ENCODE measurements at regions not wholly inside any gene's neighbourhood (a gene's known extent, or its start where the extent isn't known, plus 50 kb on each side); places are given as distances from the start of the nearest gene placed in this dataset.

DNA sequence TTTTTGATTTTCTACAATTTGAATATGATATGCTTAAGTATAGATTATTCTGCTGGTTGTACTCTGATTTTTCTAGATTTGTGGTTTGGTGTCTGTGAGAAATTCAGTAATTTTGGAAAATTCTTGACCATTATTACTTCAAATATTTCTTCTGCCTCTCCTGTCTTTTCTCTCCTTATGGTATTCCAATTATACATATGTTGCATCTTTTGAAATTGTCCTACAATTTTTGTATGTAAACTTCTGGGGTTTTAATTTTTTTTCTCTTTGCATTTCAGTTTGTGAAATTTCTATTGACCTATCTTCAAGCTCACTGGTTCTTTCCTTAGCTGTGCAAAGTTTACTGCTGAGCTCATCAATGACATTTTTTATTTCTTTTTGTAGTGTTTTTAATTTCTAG is 534.4 kb upstream of the SLC35B3 start:
- Mint-ChIP-seq H3K4me1 (no peaks in the 10 kb centered on the region), H3K36me3 (no peaks in the 10 kb centered on the region), H3K27me3 (peaks cover 0 to 10% (median 4%) of the 10 kb centered on the region in 5 donors), H3K4me3 (no peak overlapping the region), H3K9me3 (peaks cover 3 to 26% (median 8%) of the 10 kb centered on the region in 11 donors), H3K27ac (no peak overlapping the region)
- ChIA-PET CTCF (interaction anchor here (2.0 kb wide), 1 partner anchor 14 kb away, joined by 4 read pairs; no protein-coding TSS in a partner anchor), POLR2A (no interaction called here)
- Histone ChIP-seq H3K4me3 (ENCODE audit: low read length) (no peak overlapping the region), H3K27ac (ENCODE audit: low read depth, low read length) (no peak overlapping the region), H3K9me3 (ENCODE audit: control insufficient read depth in 2 of 3, low read length in 3 of 3) (no peaks in the 10 kb centered on the region), H3K4me1 (ENCODE audit: control insufficient read depth in 2 of 2, insufficient read depth in 2 of 2, low read length in 2 of 2) (no peaks in the 10 kb centered on the region), H3K36me3 (ENCODE audit: control insufficient read depth in 2 of 3, insufficient read depth in 3 of 3, low read length in 3 of 3) (no peaks in the 10 kb centered on the region), H3K27me3 (ENCODE audit: control insufficient read depth in 2 of 2, insufficient read depth in 2 of 2, low read length in 2 of 2) (no peaks in the 10 kb centered on the region)
- no peak for DNase-seq
- intact Hi-C loops (cut with micrococcal nuclease), result no loop called here
- ATAC-seq, result no peak

DNA sequence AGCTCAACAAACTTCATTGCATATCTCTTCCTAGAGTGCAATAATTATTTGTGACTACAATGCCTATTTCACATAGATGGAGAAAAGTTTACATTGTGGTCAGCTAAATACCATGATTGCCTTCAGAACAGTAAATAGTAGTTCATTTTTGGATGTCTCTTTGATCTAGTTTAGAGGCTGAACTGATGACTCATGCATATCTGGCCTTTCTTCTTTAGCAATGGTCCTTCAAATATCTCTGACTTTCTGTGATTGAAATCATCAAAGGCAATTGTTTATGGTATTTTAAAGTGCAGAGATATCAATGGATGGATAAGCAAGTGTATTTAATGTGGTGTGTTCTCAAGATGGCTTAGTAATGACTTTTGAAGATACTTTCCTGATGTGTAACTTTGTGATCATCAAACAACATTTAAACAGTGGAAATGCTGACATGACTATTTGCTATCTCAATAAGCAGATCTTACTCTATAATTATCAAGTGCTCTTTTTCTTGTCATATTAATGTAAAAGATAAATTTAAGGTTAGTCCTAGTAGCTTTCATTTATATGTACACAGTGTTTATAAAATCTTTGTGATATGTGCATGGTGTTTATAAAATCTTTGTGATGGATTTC is 523.7 kb upstream of the SLC35B3 start:
- no peaks in the 10 kb centered on the region for H3K27me3 Mint-ChIP-seq
- peaks cover 0 to 3% (median 0%) of the 10 kb centered on the region in 11 donors for H3K9me3 Mint-ChIP-seq
- H3K4me3 ChIP-seq (ENCODE audit: low read length), result no peak overlapping the region
- H3K4me3 Mint-ChIP-seq, result no peak overlapping the region
- H3K27ac Mint-ChIP-seq, result no peak overlapping the region
- intact Hi-C loops (cut with micrococcal nuclease), result no loop called here
- no peaks in the 10 kb centered on the region for H3K36me3 Mint-ChIP-seq
- no peaks in the 10 kb centered on the region for H3K9me3 ChIP-seq (ENCODE audit: control insufficient read depth in 2 of 3, low read length in 3 of 3)
- no peak for DNase-seq
- ChIA-PET POLR2A (interaction anchor here (0.6 kb wide), 1 partner anchor 1420 kb away, joined by 5 read pairs; no protein-coding TSS in a partner anchor), CTCF (no interaction called here)
- ATAC-seq, result no peak
- H3K36me3 ChIP-seq (ENCODE audit: control insufficient read depth in 2 of 3, insufficient read depth in 3 of 3, low read length in 3 of 3), result no peaks in the 10 kb centered on the region
- H3K27ac ChIP-seq (ENCODE audit: low read depth, low read length), result no peak overlapping the region
- no peaks in the 10 kb centered on the region for H3K4me1 ChIP-seq (ENCODE audit: control insufficient read depth in 2 of 2, insufficient read depth in 2 of 2, low read length in 2 of 2)
- no peaks in the 10 kb centered on the region for H3K4me1 Mint-ChIP-seq
- no peaks in the 10 kb centered on the region for H3K27me3 ChIP-seq (ENCODE audit: control insufficient read depth in 2 of 2, insufficient read depth in 2 of 2, low read length in 2 of 2)

DNA sequence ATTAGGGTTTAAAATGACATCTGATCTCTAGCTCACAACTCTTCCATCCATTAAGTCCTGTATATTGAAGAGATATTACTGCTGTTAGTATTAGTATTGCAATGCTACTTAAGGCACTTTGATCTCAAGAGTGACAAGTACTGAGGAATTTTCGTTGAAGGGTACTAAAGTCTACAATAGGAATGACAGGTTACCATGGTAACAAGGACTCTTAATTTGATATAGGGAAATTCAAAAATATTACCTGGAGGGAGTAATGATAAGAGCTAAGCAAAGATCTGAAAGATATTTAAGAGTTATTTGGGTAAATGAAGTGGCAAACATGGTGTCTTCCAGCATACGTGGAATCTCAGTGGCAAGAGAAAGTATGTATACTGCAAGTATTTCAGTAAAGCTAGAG is 518.0 kb upstream of the SLC35B3 start:
- ChIA-PET CTCF (no interaction called here), POLR2A (no interaction called here)
- ATAC-seq (no peak), DNase-seq (no peak)
- Histone ChIP-seq H3K27ac (ENCODE audit: low read depth, low read length) (no peak overlapping the region), H3K4me1 (ENCODE audit: control insufficient read depth in 2 of 2, insufficient read depth in 2 of 2, low read length in 2 of 2) (no peaks in the 10 kb centered on the region), H3K27me3 (ENCODE audit: control insufficient read depth in 2 of 2, insufficient read depth in 2 of 2, low read length in 2 of 2) (no peaks in the 10 kb centered on the region), H3K36me3 (ENCODE audit: control insufficient read depth in 2 of 3, insufficient read depth in 3 of 3, low read length in 3 of 3) (no peaks in the 10 kb centered on the region), H3K9me3 (ENCODE audit: control insufficient read depth in 2 of 3, low read length in 3 of 3) (no peaks in the 10 kb centered on the region), H3K4me3 (ENCODE audit: low read length) (no peak overlapping the region)
- Mint-ChIP-seq H3K4me1 (no peaks in the 10 kb centered on the region), H3K27me3 (peaks cover 0 to 9% (median 5%) of the 10 kb centered on the region in 5 donors), H3K36me3 (no peaks in the 10 kb centered on the region), H3K4me3 (no peak overlapping the region), H3K9me3 (peaks cover 0 to 3% (median 0%) of the 10 kb centered on the region in 11 donors), H3K27ac (no peak overlapping the region)
- intact Hi-C loops (cut with micrococcal nuclease), result no loop called here

DNA sequence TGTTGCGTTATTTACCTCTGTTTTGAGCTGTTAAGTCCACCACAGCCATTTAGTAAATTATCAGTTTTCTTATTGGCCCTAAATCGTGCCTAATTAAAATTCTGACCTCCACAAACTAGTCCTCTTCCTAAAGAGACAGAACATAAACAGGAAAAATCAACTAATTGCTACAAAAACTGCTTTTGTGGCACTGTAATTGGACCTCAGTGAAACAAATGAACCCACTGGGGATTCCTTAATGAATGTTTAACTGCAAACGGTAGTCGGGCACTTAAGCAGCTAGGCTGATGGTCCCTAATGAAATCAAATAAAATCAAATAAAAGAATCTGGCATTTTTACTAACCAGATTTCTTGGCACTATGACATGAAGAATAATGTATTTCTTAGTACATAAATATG is 513.4 kb upstream of the SLC35B3 start:
- no peak overlapping the region for H3K27ac ChIP-seq (ENCODE audit: low read depth, low read length)
- H3K27ac Mint-ChIP-seq, result no peak overlapping the region
- H3K36me3 ChIP-seq (ENCODE audit: control insufficient read depth in 2 of 3, insufficient read depth in 3 of 3, low read length in 3 of 3), result no peaks in the 10 kb centered on the region
- ChIA-PET CTCF (no interaction called here), POLR2A (no interaction called here)
- H3K9me3 Mint-ChIP-seq, result peaks cover 0 to 3% (median 0%) of the 10 kb centered on the region in 11 donors
- no peaks in the 10 kb centered on the region for H3K9me3 ChIP-seq (ENCODE audit: control insufficient read depth in 2 of 3, low read length in 3 of 3)
- no peaks in the 10 kb centered on the region for H3K4me1 Mint-ChIP-seq
- ATAC-seq (no peak), DNase-seq (no peak)
- peaks cover 0 to 12% (median 5%) of the 10 kb centered on the region in 5 donors for H3K27me3 Mint-ChIP-seq
- intact Hi-C loops (cut with micrococcal nuclease), result no loop called here
- H3K36me3 Mint-ChIP-seq, result no peaks in the 10 kb centered on the region
- H3K4me3 ChIP-seq (ENCODE audit: low read length), result no peak overlapping the region
- no peak overlapping the region for H3K4me3 Mint-ChIP-seq
- no peaks in the 10 kb centered on the region for H3K4me1 ChIP-seq (ENCODE audit: control insufficient read depth in 2 of 2, insufficient read depth in 2 of 2, low read length in 2 of 2)
- H3K27me3 ChIP-seq (ENCODE audit: control insufficient read depth in 2 of 2, insufficient read depth in 2 of 2, low read length in 2 of 2), result no peaks in the 10 kb centered on the region

DNA sequence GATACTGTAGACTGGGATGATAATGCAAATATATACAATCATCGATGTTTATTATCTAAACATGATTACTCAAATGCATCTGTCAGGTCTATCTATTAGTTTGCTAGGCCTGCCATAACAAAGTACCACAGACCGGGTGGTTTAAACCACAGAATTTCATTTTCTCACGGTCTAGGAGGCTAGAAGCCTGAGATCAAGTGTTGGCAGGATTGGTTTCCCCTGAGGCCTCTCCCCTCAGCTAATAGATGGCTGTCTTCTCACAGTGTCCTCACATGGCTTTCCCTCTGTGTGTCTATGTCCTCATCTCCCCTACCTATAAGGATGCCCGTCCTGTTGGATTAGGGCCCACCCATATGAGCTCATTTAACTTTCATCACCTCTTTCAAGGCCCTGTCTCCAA is 512.6 kb upstream of the SLC35B3 start:
- ATAC-seq (no peak), DNase-seq (no peak)
- Histone ChIP-seq H3K4me1 (ENCODE audit: control insufficient read depth in 2 of 2, insufficient read depth in 2 of 2, low read length in 2 of 2) (no peaks in the 10 kb centered on the region), H3K36me3 (ENCODE audit: control insufficient read depth in 2 of 3, insufficient read depth in 3 of 3, low read length in 3 of 3) (no peaks in the 10 kb centered on the region), H3K9me3 (ENCODE audit: control insufficient read depth in 2 of 3, low read length in 3 of 3) (no peaks in the 10 kb centered on the region), H3K27ac (ENCODE audit: low read depth, low read length) (no peak overlapping the region), H3K4me3 (ENCODE audit: low read length) (no peak overlapping the region), H3K27me3 (ENCODE audit: control insufficient read depth in 2 of 2, insufficient read depth in 2 of 2, low read length in 2 of 2) (no peaks in the 10 kb centered on the region)
- Mint-ChIP-seq H3K4me3 (no peak overlapping the region), H3K27ac (no peak overlapping the region), H3K27me3 (peaks cover 0 to 12% (median 5%) of the 10 kb centered on the region in 5 donors), H3K36me3 (no peaks in the 10 kb centered on the region), H3K4me1 (no peaks in the 10 kb centered on the region), H3K9me3 (no peaks in the 10 kb centered on the region)
- intact Hi-C loops (cut with micrococcal nuclease), result no loop called here
- ChIA-PET POLR2A (no interaction called here), CTCF (no interaction called here)

GRCh38 chr6:8944548-8944947 is 509.2 kb upstream of the SLC35B3 start:
- no peaks in the 10 kb centered on the region for H3K36me3 ChIP-seq (ENCODE audit: control insufficient read depth in 2 of 3, insufficient read depth in 3 of 3, low read length in 3 of 3)
- H3K4me1 ChIP-seq (ENCODE audit: control insufficient read depth in 2 of 2, insufficient read depth in 2 of 2, low read length in 2 of 2), result no peaks in the 10 kb centered on the region
- no peak for DNase-seq
- Mint-ChIP-seq H3K27ac (no peak overlapping the region), H3K36me3 (no peaks in the 10 kb centered on the region), H3K9me3 (no peaks in the 10 kb centered on the region), H3K4me1 (no peaks in the 10 kb centered on the region), H3K4me3 (no peak overlapping the region), H3K27me3 (peaks cover 0 to 4% (median 0%) of the 10 kb centered on the region in 5 donors)
- ChIA-PET POLR2A (no interaction called here), CTCF (interaction anchor here (0.6 kb wide), 1 partner anchor 24 kb away, joined by 3 read pairs; no protein-coding TSS in a partner anchor)
- intact Hi-C loops (cut with micrococcal nuclease), result no loop called here
- ATAC-seq, result no peak
- H3K27ac ChIP-seq (ENCODE audit: low read depth, low read length), result no peak overlapping the region
- H3K9me3 ChIP-seq (ENCODE audit: control insufficient read depth in 2 of 3, low read length in 3 of 3), result no peaks in the 10 kb centered on the region
- H3K4me3 ChIP-seq (ENCODE audit: low read length), result no peak overlapping the region
- H3K27me3 ChIP-seq (ENCODE audit: control insufficient read depth in 2 of 2, insufficient read depth in 2 of 2, low read length in 2 of 2), result no peaks in the 10 kb centered on the region

DNA sequence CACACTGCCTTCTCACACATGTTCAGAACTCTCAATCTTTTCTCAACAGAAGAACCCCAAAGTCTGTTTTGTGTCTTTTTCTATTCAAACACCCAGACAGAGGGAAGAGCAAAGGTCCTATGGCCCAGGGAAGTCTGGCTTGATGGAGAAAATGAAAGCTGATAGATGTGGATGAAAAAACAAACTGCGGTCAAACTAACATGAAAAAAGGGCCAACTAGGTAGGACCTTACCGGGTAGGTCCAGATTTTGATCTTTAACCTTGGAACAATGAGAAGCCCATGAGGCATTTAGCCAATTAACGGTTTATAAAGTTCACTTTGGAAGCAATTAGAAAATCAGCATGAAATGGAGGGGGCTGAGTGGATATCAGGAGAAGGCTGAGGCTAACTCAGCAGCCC is 507.7 kb upstream of the SLC35B3 start:
- Mint-ChIP-seq H3K36me3 (no peaks in the 10 kb centered on the region), H3K27ac (no peak overlapping the region), H3K27me3 (peaks cover 0 to 4% (median 0%) of the 10 kb centered on the region in 5 donors), H3K4me1 (no peaks in the 10 kb centered on the region), H3K4me3 (no peak overlapping the region), H3K9me3 (no peaks in the 10 kb centered on the region)
- H3K4me3 ChIP-seq (ENCODE audit: low read length), result no peak overlapping the region
- H3K9me3 ChIP-seq (ENCODE audit: control insufficient read depth in 2 of 3, low read length in 3 of 3), result no peaks in the 10 kb centered on the region
- intact Hi-C loops (cut with micrococcal nuclease), result no loop called here
- no peaks in the 10 kb centered on the region for H3K27me3 ChIP-seq (ENCODE audit: control insufficient read depth in 2 of 2, insufficient read depth in 2 of 2, low read length in 2 of 2)
- H3K27ac ChIP-seq (ENCODE audit: low read depth, low read length), result no peak overlapping the region
- no peaks in the 10 kb centered on the region for H3K36me3 ChIP-seq (ENCODE audit: control insufficient read depth in 2 of 3, insufficient read depth in 3 of 3, low read length in 3 of 3)
- ATAC-seq (no peak), DNase-seq (no peak)
- H3K4me1 ChIP-seq (ENCODE audit: control insufficient read depth in 2 of 2, insufficient read depth in 2 of 2, low read length in 2 of 2), result no peaks in the 10 kb centered on the region
- POLR2A ChIA-PET, result no interaction called here
- CTCF ChIA-PET, result no interaction called here
